ENCODE measurements at regions not wholly inside any gene's neighbourhood (a gene's known extent, or its start where the extent isn't known, plus 50 kb on each side); places are given as distances from the start of the nearest gene placed in this dataset.

DNA sequence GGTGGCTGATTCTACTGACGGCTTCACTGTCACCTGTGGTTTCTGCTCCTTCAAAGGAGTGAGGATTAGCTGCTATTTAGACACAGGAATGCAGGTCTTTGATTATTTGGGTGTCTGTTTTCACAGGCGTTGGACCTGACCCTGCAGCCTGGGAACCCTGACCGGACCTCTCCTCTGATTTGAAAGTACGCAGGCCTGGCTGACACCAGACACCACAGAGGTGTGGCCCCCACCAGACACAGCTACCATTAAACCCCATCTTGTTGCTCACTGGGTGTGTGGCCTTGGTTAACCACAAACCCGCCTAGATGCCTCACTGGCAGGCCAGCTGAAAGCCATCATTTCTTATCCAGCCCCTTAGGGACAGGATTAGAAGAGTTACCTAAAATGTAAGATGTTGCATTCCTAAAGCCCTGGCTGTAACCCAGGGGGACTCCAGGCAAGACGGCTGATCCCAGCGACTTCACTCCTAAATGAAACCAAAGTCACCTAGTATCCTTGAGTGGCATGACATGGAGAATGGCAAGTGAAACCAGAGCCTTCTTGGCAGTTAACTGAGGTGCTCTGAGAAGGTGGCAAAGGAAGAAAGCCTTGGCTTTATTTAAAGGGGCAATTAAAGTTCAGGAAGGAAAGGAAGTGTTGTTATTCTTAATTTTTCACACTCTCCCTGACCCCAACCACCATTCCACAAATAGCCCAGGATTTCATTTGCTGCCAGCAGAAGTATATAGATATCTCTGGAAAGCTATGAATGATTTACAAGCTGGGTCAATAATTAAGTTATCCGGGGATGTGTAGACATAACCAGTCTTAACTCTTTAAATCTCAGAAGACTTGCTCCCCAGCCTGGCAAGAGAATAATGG, 169.9 kb downstream of the QRSL1 start:
- TF ChIP-seq POLR2AphosphoS5 (IDR thresholded peaks at IDR 0.05; ENCODE audit: insufficient read depth in 1 of 2, low read depth in 1 of 2) (no peak), POLR2A (IDR thresholded peaks at IDR 0.05) (no peak)
- TF ChIP-seq, protein P1, sequence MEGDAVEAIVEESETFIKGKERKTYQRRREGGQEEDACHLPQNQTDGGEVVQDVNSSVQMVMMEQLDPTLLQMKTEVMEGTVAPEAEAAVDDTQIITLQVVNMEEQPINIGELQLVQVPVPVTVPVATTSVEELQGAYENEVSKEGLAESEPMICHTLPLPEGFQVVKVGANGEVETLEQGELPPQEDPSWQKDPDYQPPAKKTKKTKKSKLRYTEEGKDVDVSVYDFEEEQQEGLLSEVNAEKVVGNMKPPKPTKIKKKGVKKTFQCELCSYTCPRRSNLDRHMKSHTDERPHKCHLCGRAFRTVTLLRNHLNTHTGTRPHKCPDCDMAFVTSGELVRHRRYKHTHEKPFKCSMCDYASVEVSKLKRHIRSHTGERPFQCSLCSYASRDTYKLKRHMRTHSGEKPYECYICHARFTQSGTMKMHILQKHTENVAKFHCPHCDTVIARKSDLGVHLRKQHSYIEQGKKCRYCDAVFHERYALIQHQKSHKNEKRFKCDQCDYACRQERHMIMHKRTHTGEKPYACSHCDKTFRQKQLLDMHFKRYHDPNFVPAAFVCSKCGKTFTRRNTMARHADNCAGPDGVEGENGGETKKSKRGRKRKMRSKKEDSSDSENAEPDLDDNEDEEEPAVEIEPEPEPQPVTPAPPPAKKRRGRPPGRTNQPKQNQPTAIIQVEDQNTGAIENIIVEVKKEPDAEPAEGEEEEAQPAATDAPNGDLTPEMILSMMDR (IDR thresholded peaks at IDR 0.05) = no peak
- Histone ChIP-seq H3K36me3 (no peaks in the 10 kb centered on the region), H3K27me3 (no peaks in the 10 kb centered on the region), H3K4me1 (peaks cover 7% of the 10 kb centered on the region), H3K9me3 (no peaks in the 10 kb centered on the region), H3K4me3 (no peak overlapping the region), H3K27ac (no peak overlapping the region)
- intact Hi-C loops (cut with DNase I) = no loop called here
- no peak for DNase-seq (ENCODE audit: extremely low spot score in 2 of 2)

DNA sequence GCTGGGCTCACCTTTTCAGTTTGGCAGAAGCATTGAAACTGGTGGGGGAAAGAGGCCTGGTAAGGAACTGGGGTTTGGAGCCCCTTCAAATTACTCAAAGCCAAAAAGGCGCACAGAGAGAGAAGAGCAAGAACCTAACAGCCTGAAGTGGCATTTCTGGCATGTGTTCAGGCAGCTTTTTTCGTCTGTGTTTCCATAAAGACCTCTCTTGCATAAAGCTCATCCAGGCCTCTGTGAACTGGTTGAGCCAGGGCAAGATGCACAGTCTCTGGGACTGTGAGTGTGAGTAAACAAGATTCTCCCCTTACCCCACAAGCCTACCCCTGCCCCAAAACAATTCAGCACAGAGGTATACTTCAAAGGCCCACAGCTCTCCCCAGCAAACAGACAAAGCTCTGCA, 167.8 kb downstream of the QRSL1 start:
- Histone ChIP-seq H3K9me3 (no peaks in the 10 kb centered on the region), H3K4me3 (no peak overlapping the region), H3K27ac (no peak overlapping the region), H3K36me3 (no peaks in the 10 kb centered on the region), H3K27me3 (no peaks in the 10 kb centered on the region), H3K4me1 (peaks cover 7% of the 10 kb centered on the region)
- TF ChIP-seq POLR2AphosphoS5 (IDR thresholded peaks at IDR 0.05; ENCODE audit: insufficient read depth in 1 of 2, low read depth in 1 of 2) (no peak), POLR2A (IDR thresholded peaks at IDR 0.05) (no peak)
- TF ChIP-seq, protein P1 (IDR thresholded peaks at IDR 0.05) = no peak
- no peak for DNase-seq (ENCODE audit: extremely low spot score in 2 of 2)
- intact Hi-C loops (cut with DNase I) = no loop called here

DNA sequence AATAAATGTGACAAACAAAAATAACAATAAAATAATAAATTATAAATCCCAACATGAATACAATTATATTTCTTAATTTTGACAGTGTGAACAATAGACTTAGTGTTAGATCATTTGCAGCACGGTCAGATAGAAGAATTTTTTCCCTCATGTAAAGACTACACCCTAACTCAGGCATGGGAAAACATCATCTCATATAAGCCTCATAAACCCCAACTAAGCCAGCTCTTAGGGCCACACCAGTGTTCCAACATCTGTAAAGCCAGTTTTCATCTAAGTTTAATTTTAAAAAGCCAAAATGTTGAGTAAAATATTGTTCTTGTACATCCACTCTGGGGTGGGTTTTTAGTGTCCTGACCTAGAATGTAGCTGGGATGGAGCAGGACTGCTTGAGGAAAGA, 167.4 kb downstream of the QRSL1 start:
- no peak overlapping the region for H3K27ac ChIP-seq
- H3K9me3 ChIP-seq = no peaks in the 10 kb centered on the region

DNA sequence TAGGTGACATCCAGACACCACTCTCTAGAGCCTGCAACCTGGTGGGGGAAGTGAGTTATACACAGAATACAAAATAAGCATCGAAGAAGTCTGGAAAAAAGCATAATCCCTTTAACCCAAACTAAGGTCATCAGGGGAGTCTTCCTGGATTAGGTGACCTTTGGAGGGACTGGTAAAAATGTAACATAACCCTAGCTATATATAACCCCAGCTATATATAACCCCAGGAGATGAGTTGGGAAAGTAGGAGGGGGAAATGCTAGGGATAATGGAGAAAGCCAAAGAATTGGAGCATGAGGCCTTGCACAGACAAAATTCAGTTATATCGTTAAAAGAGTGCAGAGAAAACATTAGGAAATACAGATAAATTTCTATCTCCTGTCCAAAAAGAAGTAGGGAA, 164.8 kb downstream of the QRSL1 start:
- TF ChIP-seq, protein P1 (IDR thresholded peaks at IDR 0.05) = no peak
- no peak for TF ChIP-seq POLR2AphosphoS5 (IDR thresholded peaks at IDR 0.05; ENCODE audit: insufficient read depth in 1 of 2, low read depth in 1 of 2)
- no peak for TF ChIP-seq POLR2A (IDR thresholded peaks at IDR 0.05)
- no peak for DNase-seq (ENCODE audit: extremely low spot score in 2 of 2)
- intact Hi-C loops (cut with DNase I) = no loop called here
- peaks cover 2% of the 10 kb centered on the region for H3K4me1 ChIP-seq
- no peak overlapping the region for H3K4me3 ChIP-seq
- no peak overlapping the region for H3K27ac ChIP-seq
- no peaks in the 10 kb centered on the region for H3K9me3 ChIP-seq
- no peaks in the 10 kb centered on the region for H3K27me3 ChIP-seq
- no peaks in the 10 kb centered on the region for H3K36me3 ChIP-seq

More for the DNA sequence above, 167.4 kb downstream of the QRSL1 start:
- Histone ChIP-seq H3K4me1 (peaks cover 7% of the 10 kb centered on the region), H3K36me3 (no peaks in the 10 kb centered on the region), H3K27me3 (no peaks in the 10 kb centered on the region), H3K4me3 (no peak overlapping the region)
- TF ChIP-seq POLR2A (IDR thresholded peaks at IDR 0.05) (no peak), POLR2AphosphoS5 (IDR thresholded peaks at IDR 0.05; ENCODE audit: insufficient read depth in 1 of 2, low read depth in 1 of 2) (no peak)
- TF ChIP-seq, protein P1 (IDR thresholded peaks at IDR 0.05) = no peak
- no peak for DNase-seq (ENCODE audit: extremely low spot score in 2 of 2)
- intact Hi-C loops (cut with DNase I) = no loop called here

DNA sequence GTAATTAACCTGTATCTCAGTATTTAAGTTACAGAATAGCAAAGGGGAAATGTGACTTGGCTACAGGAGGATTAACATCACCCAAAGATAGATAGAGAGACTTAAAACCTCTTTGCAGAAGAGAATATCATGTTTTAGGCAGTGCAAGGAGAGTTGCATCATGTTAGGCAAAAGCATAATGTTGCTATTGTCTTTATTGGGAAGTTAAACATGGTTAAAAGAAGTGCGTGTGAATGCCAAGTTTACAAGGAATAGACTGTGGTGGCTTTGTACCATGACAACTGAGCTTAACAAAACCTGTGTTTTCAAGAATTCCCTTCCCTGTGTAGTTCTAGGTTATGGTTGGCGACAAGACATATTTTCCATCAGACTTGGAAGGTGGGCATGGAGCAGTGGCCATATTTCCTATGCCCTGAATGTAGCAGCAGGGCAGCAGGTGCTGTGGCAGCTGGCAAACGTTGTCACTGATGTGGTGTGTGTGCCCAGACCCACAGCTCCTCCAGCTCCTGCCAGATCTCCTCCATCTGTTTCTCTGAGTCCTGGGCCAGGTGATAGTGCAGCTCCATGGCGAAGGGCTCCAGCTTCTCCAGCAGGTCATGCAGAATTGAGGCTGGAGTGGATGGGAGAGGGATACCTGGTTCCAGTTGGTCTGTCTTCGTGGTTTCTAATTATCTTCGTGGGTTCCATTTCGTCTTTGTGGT, 163.3 kb downstream of the QRSL1 start:
- no peak overlapping the region for H3K27ac ChIP-seq
- TF ChIP-seq POLR2A (IDR thresholded peaks at IDR 0.05) = no peak
- TF ChIP-seq, protein P1 (IDR thresholded peaks at IDR 0.05) = no peak
- no peak for TF ChIP-seq POLR2AphosphoS5 (IDR thresholded peaks at IDR 0.05; ENCODE audit: insufficient read depth in 1 of 2, low read depth in 1 of 2)
- no peaks in the 10 kb centered on the region for H3K36me3 ChIP-seq
- H3K27me3 ChIP-seq = no peaks in the 10 kb centered on the region
- intact Hi-C loops (cut with DNase I) = no loop called here
- no peak overlapping the region for H3K4me3 ChIP-seq
- H3K4me1 ChIP-seq = no peaks in the 10 kb centered on the region
- no peaks in the 10 kb centered on the region for H3K9me3 ChIP-seq
- DNase-seq (ENCODE audit: extremely low spot score in 2 of 2) = no peak
